HG02610 (cell line): ENCODE measurements at regions not wholly inside any gene's neighbourhood (a gene's known extent, or its start where the extent isn't known, plus 50 kb on each side); places are given as distances from the start of the nearest gene placed in this dataset.

Experiments used
- ATAC-seq: cut with Tn5 transposase; IDR thresholded peaks from one replicate; pipeline ENCODE4 v1.9.1; 2021; ENCODE audit warnings: mild to moderate bottlenecking, moderate library complexity; ENCODE audit not compliant: unreplicated experiment

DNA sequence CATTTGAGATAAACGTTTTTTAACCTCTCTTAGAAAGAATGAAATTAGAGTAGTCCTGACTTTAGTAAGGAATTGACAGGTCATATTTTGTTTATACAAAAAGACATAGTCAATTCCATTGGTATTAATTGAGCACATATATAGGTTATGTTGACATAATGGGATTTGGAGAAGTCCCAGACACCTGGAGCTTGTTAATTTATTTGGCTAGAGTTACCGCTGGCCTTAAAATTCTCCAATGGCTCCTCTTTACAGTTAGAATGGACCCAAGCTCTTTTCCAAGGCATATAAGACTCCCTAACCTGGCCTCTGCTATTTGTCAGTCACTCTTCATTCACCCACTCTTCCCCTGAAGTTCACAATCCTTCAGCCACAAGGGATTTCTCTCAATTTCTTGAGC, 221.3 kb downstream of the CBLN4 start:
- ATAC-seq, result no peak

DNA sequence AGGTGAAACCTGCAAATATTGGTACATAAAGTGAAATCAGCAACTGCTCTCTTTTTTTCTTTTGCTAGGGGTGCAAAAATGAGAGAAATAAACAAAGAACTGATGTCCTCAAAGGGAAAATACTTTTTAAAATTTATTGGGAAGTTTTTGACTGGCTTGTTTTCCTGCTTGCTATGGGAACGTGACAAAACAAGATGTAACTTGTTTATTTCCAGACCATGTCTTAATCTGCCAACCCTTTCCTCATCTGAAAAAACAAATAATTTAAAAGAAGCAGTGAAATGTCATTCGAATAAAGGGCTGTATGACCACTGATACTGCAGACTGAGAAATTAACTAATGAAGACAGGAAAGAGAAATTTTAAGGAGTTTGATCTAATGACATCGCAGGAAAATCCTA, 221.9 kb downstream of the CBLN4 start:
- ATAC-seq, result no peak

DNA sequence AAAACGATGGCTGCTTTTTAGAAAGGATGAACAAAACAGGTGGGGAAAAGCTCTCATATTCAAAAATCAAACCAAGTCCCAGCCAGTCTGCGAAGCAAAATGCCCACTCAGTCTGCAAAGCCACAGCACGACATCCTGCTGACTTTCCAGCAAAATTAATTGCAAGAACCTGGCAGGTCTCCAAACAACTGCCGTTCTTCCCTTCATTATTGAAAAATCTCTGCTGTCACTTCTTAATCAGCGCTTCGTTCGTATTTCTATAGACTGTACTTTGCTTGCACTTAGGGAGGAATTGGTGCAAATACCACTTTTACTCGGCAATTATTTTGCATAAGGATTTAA, 222.4 kb downstream of the CBLN4 start:
- no peak for ATAC-seq

DNA sequence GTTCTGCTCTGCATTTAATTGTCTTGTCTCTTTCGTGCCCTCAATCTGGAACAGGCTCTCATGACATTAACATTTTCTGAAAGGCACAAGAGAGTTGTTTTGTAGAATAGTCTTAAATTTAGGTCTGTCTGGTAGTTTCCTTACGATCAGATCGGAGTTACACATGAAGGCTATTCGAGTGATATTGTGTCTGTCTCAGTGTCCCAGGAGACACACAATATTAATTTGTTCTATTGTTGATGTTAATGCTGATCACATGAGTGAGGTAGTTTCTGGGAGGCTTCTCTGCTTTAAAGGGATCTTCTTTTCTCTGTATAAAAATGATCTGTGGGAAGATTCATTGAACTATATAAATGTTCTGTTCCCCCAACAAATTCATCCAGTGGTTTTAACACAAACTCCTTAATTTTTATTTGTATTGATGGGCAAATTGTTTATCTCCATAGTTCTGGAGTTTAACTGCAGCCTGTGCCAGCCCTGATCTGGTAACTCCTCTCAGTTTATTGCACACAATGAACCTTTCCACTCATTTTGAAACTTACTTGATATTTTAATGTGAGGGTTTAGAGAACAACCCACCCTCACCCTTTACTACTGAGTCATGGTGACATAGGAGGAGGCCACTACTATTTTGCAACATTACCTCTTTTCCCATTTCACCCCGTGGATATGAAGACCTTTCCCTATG, 223.0 kb downstream of the CBLN4 start:
- no peak for ATAC-seq

DNA sequence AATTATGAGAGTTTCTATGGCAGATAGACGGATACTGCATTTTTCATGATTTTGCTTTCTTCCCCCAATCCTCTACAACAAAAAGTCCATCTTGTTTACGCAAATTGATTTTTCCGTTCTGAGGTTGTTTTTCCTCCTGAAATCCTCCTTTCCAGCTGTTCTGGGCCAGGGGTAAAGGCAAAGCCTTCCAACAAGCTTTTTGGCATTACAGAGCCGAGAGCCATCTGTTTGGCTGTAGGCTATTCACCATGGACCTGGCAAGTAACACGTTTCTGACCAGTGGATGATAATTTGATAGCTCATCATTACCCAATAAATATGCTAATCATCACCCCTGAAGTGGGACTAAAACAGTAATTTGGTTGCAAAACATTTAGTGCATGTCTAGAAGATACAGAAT, 226.5 kb downstream of the CBLN4 start:
- ATAC-seq, result no peak

DNA sequence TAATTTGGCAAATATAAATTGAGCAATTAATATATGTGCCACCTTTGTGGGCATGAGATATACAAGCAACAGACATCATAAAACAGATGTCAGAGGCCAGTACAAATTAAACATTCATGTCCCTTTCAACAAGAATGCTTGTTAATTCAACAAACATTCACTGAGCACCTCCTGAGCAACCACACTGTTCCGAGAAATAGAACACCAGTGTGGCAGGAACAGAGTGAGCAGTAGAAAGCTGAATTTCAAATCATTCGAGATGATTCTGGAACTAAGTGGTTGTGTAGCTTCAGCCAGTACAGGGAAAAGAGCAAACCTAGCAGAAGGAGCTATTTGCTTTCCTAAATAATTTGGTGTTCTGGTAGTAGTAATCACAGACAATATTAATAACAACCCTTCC, 227.7 kb downstream of the CBLN4 start:
- ATAC-seq, result no peak

DNA sequence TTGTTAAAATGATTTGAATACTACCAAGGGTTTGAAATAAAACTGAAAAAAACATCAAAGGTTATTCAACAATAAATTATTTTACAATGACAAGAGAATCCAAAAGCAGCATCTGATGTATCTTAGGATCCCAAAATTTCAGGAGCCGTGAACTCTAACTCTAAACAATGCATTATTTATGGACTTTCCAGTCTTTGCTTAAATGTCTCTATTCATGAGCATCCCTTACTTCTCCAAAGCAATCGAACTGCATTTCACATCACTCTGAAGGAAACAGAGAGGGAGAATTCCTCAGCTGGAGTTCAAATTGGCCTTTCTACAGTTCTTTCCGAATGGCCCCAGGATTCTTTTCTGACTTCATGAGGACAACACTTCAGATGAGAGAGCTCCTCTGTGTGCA, 229.1 kb downstream of the CBLN4 start:
- no peak for ATAC-seq

DNA sequence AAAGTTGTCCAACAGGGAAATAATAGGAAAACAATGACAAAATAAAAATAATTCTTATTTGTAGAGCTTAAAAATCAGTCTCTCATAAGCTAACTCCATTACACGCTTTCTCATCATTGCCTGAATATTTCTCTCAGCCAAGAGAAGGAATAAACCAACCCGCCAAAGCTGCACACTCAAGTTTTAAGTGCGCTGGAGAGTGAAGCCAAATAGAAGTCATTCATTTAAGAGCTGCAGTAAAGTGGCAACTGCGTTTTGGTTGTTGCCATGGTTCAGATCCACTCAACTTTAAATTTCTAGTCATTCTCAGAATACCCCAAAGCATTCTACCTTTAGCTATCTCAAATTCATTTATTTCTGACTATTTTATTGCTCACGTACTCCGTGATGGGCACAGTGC, 230.7 kb downstream of the CBLN4 start:
- no peak for ATAC-seq

DNA sequence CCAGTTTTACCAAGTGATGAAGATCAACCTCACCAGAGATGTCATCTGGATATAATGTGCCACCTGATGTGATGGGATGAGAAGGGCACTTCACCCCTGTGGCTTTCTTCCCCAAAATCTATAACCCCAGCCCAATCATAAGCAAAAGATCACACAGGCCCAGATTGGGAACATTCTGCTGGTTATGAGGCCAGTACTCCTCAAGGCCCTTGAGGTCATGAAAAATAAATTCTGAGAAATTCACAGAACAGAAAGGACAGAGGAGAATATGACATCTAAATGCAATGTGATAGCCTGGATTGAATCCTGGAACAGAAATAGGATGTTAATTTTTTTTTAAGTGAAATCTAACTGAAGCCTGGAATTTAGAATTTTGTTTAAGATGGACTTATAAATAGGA, 243.5 kb downstream of the CBLN4 start:
- no peak for ATAC-seq

DNA sequence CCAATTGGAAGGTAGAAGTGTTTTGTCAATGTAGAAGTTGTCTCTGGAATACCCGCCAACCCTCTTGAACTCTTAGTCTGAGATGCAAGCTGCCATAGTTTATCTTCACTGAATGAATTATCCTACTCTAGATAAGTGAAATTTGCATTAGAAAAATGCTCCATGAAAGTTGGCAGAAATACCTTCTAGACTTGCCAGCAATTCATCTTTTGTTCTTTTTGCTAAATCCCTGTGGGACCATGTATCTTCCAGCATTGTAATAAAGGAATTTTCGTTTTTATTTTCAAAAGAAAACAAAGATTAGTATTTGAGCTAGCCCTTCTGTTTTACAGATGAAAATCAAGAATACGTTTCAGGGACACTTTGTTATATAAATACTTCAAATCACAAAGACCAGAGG, 244.2 kb downstream of the CBLN4 start:
- ATAC-seq, result no peak

DNA sequence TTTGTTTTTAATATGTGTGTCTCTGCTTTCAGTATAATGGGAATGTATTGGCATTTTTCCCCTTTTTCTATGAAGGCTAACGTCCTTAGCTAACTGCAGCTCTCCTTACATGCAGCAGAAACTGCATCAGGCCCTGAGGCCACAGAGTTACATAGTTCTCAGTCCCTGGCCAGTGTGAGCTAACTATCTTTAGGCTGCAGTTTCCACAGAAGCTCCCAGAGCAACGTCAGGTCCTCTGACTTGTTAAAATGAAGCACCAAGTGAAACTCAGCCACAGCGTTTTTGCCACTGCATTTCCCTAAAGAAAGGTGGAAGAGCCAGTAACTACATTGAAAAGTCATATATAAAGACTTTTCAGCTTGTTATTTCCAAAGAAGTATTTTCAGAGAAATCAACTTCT, 244.7 kb downstream of the CBLN4 start:
- no peak for ATAC-seq

DNA sequence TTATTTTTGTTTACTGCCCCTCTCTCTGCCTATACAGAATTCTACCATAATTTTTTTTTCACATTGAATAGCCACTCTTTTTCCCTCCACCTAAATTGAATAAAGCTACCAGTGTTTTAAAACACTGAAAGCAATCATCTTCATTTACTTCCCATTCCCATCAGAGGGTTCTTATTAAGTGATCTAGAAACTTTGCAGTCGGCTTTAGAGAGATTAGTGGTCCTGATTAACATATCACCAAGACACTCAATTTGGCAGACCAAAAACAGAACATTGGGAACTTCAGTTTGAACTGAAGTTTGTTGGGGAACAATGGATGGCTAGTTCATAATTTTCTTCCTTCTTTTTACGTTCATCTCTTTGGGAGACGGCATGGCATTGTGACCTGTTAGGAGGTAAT, 249.5 kb downstream of the CBLN4 start:
- ATAC-seq, result no peak

DNA sequence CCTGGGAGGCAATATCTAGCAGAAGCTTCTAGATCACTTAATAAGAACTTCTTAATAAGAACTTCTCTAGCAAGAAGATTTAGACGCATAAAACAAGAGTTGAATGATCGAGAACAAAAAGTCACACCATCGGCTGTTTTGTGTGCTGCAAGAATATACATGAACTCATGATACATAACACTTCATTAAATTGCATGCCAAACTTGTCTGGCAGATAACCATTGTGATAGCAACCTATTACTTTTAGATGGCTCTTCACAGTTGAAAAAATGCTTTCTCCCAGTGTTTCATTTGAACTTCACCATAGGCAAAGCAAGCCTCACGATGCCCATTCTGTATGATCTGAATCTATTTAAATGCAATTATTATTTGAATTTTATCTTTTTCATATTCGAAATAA, 249.9 kb downstream of the CBLN4 start:
- ATAC-seq, result no peak

DNA sequence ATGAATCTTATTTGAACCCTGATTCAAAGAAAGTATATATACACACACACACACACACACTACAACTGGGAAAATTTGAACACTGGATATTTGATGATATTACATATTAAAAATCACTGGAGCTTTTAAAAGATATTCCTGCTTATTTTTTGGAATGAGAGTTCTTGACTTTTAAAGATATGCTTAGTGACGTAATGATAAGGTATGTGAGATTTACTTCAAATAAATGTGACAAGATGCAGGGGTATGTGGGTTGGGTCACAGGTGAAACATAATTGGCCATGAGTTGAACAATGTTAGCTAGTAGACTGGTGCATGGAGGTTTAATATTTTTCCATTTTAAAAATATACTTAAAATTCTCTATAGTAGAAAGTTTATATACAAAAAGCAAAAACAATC, 258.6 kb downstream of the CBLN4 start:
- no peak for ATAC-seq

DNA sequence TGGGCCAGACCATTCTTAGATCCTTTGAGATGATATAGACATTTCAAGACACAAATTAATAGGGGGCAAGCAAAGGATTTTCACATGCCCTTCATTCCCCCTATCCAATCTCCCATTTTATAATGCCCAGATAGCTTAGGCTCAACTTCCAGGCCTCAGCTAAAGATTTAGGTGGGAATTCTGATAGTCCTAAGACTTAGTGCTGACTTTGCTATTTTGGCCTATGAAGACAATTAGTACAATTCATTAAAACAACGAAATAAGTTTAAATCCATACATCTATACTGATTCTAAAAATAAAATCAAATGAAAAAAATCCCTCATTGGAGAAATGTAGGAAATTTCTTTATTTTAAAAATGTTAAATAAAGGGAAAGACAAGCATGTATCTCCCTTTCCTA, 259.5 kb downstream of the CBLN4 start:
- no peak for ATAC-seq

DNA sequence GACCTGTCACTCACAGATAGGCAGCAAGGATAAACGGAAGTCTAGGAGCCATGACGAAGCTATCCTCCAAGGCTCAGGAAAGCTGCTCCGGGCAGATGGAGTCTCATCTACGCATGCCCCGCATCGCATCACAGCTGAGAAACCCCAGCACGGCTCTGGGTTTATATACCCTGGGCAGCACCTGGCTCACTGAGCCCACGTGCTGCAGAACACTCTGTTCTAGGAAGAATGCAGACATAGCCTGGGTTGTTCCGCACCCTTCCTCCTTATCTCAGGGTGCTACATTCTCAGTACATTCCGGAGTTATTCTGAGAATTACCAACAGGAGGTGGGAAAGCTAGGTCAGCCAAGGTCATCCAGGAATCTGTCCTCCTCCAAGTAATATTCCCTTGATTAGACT, 260.4 kb downstream of the CBLN4 start:
- no peak for ATAC-seq

DNA sequence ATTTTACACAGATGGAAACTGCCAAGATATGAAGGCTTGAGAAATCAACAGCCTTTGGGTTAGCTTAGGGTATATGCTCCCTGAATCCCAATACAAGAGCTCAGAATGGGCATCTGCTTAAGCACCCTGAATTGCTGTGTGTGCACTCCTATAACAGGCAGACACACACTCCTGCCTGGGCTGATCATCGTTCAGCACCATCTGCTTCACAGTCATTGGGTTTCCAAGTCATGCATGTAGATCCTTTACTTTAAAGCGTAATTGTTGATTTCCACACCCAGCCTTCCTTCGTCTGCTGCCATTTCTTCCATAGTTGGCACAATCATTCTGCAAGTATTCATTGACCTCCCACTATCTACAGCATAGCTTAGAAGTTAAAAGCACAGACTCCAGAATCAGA, 263.5 kb downstream of the CBLN4 start:
- no peak for ATAC-seq

DNA sequence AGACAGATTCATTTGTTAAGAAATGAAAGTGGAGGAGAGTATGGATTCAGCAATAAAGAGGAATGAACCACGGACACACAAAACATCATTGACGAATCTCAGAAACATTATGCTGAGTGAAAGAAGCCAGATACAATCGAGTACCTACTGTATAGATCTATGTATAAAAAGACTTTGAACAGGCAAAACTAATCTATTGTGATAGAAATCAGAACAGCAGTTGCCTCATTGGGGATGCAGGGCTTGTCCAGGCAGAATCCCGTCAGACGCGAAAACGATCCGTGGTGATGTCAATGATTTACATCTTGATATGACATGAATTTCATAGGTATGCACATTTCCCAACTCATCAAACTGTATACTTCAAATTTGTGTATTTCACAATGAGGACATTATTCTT, 265.2 kb downstream of the CBLN4 start:
- no peak for ATAC-seq

DNA sequence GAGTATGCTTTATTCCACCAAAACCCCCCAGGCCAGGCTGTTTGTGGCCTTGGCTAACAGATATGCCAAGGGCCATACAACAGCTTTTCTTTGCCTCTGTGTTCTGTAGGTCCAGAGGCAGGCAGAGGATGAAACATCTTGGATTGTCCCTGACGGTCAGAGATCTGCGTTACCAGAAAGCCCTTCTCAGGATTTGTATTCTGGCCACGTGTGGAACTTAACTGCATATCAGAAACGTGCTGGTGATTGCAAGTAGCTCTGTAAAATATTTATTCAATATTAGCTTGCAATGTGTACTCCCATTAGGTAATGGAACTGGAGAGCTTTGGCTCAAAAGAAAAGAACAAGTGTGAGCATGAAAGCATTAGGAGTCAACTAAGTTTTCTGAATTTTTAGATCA, 275.0 kb downstream of the CBLN4 start:
- ATAC-seq, result no peak

DNA sequence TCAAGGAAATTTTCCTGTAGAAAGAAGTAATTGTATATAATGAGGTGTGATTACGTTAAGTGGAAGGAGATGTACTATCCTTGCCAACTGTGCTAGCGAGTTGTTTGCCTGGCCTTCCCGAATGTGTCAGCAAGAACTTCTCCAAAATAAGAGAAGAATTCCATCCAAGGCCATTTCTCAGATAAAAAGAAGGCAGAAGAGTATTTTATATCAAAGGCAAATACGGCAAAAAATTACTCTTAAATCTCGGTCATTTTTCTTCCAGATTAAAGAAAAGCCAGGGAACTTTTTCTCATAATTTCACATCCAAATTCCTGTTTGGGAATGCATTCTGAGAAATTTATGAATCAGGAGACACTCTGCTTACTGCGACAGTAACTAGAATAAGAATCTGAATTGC, 290.6 kb downstream of the CBLN4 start:
- no peak for ATAC-seq

DNA sequence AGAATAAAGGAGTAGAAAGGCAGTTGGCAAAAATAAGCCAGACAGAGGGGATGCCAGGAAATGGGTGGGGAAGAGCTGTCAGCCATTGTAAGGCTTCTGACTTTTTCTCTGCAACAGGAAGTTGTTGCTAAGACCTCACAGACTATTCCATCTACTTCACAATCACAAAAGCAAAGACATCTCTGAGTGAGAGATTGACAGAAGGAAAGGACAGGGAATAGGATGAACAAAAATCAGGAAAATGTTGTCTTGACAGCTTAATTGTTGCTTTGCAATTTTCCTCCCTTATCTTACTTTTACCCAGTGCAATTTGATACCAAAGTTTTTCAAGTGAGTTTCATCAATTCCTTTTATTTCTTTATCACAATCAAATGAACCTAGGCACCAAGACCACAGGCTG, 291.2 kb downstream of the CBLN4 start:
- ATAC-seq, result no peak

DNA sequence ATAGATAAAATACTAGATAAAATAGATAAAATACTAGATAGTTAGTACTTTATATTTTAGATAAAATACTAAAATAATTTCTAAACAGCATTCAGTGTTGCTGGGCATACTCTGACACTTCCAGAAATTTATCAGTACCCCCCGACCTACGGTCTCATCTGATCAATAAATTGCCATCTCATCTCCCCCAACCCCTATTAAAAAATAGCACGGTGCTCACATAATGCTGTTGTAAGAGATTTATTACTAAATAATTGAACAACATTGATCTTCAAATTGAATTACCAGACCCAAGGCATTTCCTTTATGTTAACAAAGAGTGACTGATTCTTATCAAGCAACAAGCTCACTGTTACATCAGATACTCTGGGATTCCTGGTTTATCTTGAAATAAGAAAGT, 300.9 kb downstream of the CBLN4 start:
- no peak for ATAC-seq

DNA sequence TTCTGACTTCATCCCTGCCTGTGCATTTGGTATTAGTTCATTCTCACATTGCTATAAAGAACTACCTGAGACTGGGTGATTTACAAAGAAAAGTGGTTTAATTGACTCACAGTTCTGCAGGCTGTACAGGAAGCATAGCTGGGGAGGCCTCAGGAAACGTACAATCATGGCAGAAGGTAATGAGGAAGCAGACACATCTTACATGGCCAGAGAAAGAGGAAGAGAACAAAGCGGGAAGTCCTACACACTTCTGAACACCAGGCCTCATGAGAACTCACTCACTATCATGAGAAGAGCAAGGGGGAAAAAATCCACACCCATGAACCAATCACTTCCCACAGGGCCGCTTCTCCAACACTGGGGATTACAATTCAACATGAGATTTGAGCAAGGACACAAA, 303.9 kb downstream of the CBLN4 start:
- ATAC-seq, result no peak

DNA sequence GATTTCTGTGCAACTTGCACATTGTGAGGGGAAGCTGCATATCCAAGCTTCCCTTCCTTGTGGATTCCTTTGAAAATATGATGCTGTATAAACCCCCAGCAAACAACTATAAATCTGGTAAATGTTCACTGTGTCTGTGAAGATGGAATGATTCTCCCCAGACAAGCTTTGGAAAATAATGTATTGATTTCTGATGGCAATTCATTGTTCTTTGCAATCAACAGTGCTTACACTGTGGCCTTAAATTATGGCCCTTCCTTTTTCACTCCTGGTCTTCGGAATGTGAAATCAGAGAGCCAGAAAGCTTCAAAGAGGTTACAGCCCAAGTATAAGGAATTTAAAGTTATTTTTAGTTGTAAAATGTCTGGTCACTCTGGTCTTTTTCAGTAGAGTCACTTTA, 308.8 kb downstream of the CBLN4 start:
- ATAC-seq, result no peak
